AG08396 (cell line): ENCODE measurements at regions not wholly inside any gene's neighbourhood (a gene's known extent, or its start where the extent isn't known, plus 50 kb on each side); places are given as distances from the start of the nearest gene placed in this dataset.
"Not testable (repeated sequence)": the region's sequence is repeated elsewhere in the genome, so short reads cannot be mapped to it uniquely, and the experiment has no call there.

Experiments
- DNase-seq: peaks from one replicate; pipeline ENCODE4 v3.0.0; 2012; ENCODE audit warnings: low spot score, mixed read lengths

- DNase-seq, result no peak
Measured at GRCh38 chr6:122859676-122860075, 70.6 kb downstream of the SMPDL3A start.

GRCh38 chr6:122861594-122861993 lies 72.5 kb downstream of the SMPDL3A start:
- no peak for DNase-seq

DNA sequence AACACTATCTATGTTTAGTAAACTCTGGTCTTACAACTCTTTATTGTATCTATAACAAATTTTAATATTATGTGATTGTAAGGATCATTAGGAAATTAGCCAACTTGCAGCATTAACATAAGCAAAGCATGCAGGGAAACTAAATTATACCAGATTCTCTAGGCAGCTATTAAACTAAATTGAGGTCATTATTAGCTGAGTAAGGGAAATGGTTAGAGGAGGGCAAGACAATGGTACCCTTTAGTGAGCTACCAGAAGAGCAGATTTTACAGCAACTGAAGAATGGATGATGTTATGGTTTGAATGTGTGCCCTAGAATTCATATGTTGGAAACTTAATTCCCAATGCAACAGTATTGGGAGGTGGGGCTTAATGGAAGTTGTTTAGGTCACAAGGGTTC lies 79.1 kb downstream of the SMPDL3A start:
- no peak for DNase-seq

DNA sequence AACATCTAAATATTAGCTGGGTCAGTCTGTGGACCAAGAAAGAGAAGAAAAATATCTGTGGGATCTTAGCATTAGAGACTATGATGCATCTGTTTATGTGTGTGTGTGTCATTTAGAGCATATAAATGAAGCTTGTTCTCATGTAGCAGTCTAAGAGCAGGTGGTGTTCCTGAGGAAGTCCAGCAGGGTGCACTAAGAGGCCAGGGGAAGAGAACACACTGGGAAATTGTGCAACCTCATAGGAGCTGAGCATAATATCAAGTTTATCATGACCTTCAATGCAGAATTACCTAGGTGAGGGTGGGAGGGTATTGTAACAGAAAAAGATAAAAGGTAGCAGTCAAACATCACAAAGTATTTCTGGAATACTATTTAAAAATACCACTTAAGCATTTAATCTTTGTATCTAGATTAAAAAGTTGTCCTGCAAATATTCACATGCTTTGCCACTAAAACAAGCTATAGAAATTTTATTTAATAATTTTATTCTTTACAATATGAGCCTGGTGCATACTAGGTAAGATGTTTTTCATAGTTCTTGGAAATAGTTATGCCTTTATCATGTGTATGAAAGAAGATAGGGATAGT lies 80.5 kb downstream of the SMPDL3A start:
- peak; percentile 24 for DNase-seq

- no peak for DNase-seq
Measured at GRCh38 chr6:122871079-122871478, 82.0 kb downstream of the SMPDL3A start.

DNA sequence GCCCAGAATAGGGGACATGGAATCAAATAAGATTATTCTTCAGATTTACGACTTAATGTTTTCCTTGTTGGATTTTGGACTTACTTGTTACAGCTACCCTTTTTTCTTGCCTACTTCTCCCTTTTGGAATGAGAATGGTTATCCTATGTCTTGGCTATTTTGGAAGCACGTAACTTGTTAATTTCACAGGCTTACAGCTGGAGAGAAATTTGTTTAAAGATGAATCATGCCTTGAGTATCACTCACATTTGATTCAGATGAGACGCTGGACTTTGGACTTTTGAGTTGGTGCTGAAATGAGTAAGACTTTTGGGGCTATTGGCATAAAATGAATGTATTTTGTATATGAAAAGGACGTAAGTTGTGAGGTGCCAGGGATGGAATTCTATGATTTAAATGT lies 83.3 kb downstream of the SMPDL3A start:
- DNase-seq, result no peak

GRCh38 chr6:122877302-122877701 lies 88.2 kb downstream of the SMPDL3A start:
- DNase-seq, result no peak

DNA sequence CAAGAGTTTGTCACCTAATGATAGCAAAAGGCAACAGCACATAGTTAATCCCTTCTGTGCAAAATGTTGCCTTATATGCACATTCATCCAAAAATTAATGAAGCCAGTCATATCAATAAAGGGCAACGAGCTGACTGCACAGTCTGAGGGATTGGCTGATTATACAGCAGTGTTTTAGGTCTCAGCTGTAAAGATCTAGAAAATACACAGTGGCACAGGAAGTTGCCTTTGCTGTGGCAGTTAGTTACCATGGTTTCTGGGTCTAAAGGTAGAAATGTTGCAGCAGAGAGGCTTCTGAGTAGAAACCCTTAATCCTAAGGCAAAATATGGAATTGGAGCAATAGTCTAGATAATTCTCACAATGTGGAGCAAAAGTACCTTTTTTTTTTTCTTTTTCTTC lies 89.7 kb downstream of the SMPDL3A start:
- no peak for DNase-seq

DNA sequence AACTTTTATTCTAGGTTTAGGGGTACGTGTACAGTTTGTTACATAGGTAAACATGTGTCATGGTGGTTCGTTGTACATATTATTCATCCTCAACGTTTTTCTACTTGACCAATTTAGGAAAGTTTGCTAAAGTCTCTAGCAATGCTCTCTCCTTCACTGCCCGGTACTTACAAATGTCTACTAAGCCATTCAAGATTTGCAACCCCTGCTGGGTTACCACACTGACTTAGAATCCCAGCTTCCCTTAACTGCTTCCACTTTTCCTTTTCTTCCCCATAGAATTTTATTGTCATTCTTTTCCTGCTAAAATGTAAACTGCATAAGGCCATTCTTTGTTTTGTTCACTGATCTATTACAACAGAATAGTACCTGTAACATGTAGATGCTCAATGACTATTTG lies 97.4 kb downstream of the SMPDL3A start:
- no peak for DNase-seq

- no peak for DNase-seq
Measured at GRCh38 chr6:122887941-122888340, 98.9 kb downstream of the SMPDL3A start.

DNA sequence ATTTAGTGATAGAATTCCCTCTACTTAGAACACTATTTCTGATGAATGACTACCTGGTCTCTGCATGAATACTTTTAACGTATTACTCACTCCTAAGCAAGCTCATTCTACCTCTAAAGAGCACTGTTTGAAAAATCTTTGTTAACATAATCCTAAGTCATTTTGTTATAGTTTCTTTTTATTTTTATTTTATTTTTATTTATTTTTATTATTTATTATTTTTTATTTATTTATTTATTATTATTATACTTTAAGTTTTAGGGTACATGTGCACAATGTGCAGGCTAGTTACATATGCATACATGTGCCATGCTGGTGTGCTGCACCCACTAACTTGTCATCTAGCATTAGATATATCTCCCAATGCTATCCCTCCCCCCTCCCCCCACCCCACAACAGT lies 99.6 kb downstream of the SMPDL3A start:
- DNase-seq, result not testable (repeated sequence)

- no peak for DNase-seq
Measured at GRCh38 chr6:122890250-122890649, 101.2 kb downstream of the SMPDL3A start.

DNA sequence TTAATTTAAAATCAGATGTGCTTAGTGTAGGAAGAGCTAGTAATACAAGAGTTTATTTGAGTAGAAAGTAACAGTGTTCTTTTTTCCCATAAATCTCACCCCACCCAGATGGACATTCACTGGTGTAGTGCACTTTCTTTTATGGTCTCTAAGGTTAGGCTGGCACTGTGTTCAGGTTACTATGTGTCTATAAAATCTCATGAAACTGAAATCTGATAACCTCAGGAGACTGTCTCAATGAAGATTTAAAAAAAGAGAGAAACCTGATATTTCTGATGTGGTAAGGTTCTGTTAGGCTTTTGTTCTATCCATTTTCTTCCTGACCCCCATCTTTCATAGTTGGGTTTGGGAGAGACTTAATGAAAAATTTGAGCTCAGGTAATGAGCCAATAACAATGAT lies 101.2 kb upstream of the CLVS2 start:
- DNase-seq, result no peak

DNA sequence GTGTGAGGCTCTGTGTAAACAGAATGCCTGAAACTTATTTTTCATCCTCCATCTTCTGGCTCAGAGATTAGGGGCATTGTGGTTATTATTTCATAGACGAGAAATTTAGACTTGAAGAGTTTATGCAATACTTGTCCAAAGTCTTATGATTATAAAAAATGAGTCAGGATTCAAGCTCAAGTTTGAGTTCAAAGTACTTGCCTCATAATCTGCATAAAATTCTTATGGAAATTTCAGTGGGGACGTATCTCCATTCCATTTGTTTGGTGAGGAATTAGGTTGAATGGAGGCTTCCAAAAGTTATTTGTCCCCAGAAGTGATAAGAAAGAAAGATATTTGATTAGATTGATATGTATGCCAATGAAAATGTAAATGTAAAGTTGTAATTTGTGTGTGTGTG lies 93.7 kb upstream of the CLVS2 start:
- DNase-seq, result no peak

DNA sequence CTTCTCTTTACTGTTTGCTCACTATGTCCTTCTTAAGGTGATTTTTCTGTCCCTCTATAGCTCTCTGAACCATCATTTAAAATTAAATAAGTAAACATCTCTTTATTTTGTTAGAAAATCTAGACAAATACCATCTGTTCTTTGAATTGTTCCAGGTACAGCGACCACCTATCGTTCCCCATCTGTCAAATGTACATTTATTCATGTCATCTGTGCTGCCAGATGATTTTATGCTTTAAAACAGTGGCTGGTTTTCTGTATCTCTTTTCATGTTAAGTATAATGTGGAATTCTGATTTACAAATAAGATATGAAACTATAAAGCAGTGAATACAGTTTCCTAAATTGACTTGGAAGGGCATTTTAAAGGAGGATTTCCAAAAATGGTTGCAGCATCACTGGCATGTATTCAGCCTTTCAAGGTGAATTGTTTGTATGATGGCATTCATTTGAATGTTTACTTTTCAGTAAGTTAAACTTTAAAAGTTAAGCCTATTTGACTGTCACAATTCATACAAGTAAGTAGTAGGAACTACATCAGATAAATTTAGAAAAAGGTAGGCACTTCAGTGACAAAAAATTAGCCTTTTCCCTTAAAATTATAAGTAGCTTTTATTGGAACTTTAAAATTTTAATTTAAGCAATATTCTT lies 92.6 kb upstream of the CLVS2 start:
- no peak for DNase-seq

DNA sequence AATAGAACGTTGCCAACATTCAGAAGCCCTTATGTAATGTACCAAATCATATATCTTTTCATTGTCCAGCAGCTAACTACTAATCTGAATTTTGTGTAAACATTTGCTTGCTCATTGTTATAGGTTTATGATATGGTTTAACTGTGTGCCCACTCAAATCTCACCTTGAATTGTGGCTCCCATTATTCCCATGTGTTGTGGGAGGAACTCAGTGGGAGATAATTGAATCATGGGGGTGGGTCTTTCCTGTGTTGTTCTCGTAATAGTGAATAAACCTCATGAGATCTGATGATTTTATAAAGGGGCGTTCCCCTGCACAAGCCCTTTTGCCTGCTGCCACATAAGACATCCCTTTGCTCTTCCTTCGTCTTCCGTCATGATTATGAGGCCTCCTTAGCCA lies 91.9 kb upstream of the CLVS2 start:
- no peak for DNase-seq

DNA sequence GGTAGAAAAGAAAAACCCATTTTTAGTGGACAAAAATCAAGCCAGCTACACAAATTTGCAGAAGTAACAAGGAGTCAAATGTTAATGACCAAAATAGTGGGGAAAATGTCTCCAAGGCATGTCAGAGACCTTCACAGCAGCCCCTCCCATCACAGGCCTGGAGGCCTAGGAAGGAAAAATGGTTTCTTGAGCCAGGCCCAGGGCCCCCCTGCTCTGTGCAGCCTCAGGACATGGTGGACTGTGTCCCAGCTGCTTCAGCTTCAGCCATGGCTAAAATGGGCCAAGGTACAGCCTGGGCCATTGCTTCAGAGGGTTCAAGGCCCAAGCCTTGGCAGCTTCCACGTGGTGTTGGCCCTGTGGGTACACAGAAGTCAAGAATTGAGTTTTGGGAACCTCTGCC lies 82.5 kb upstream of the CLVS2 start:
- DNase-seq, result no peak

DNA sequence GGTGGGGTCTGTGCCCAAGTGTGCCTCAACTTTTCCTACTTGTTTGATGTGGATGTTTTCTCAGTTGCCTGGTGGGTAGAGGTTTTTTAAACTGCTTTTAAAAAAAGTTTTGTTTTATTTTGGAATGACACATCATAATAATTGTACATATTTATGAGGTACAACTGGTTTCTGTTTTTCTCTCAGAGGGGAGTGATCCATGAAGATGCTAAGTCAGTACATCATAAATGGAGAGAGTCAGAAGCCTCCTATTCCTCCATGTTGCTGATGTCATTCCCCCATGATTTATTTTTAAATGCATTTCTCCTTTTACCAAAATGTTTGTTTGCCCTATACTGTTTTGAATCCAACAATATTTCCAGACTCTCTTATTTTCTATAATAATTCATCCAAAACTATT lies 77.3 kb upstream of the CLVS2 start:
- DNase-seq, result no peak

GRCh38 chr6:122930252-122931180 lies 65.5 kb upstream of the CLVS2 start:
- DNase-seq, result no peak

DNA sequence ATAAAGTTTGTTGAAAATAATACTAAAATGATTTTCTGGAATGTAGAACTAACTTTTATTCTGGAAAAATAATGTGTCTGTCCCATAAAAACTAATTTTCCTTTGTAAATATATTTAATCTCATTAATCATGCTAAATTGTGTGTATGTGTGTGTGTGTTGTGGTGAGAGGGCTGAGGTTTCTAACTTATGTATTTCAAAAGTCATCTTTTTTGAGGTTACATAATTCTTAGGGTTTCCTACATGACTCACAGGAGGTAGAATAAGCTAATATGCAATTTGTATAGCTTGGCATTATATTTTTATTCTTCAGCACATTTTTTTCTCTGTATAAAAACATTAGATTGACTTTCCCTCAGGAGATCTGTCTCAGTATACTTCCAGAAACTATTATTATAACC lies 64.1 kb upstream of the CLVS2 start:
- no peak for DNase-seq

- not testable (repeated sequence) for DNase-seq
Measured at GRCh38 chr6:122944936-122945335, 51.1 kb upstream of the CLVS2 start.
